ENCODE measurements at regions not wholly inside any gene's neighbourhood (a gene's known extent, or its start where the extent isn't known, plus 50 kb on each side); places are given as distances from the start of the nearest gene placed in this dataset.
"Not testable (repeated sequence)": the region's sequence is repeated elsewhere in the genome, so short reads cannot be mapped to it uniquely, and the experiment has no call there.

DNA sequence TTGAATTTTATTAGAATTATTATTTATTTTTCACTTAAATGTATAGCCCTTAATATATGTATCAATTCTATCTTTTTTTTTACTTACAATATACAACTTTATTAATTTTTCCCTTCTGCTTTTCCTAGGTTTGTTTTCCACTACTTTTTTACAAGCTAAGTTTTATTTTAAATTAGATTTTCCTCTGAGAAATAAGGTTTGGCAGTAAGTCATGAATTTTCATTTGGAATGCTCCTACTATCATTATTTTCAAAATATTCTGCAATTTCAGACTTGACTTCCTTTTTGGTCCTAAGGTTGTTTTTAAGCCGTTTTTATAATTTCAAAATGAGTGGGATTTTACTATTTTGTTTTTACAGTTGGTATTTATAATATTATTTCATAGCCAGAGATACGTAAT, 222.8 kb upstream of the PIEZO2 start:
- no peak for DNase-seq

GRCh38 chr18:11369556-11369955, 220.2 kb upstream of the PIEZO2 start:
- no peak for DNase-seq

- DNase-seq: no peak
Measured at GRCh38 chr18:11368020-11368419, 218.7 kb upstream of the PIEZO2 start.

DNA sequence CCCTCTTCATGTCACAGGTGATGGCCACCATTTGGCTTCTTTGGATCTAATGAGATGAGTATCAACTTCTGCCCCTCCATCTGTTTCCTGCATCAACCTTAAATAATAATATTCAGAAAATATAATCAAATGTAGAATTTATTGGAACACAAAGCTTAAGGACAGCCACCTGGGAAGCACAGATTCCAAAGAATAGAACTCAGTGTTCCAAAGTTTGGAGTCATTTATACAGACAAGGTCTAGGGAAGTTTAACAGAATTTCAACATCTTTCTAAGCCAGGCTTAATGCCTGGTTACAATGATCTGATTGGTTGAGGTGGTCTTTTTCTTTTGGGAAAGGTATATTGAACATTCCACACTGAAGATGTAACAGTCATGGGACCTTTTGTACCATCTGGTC, 218.0 kb upstream of the PIEZO2 start:
- DNase-seq: no peak

- DNase-seq: no peak
Measured at GRCh38 chr18:11366410-11366809, 217.0 kb upstream of the PIEZO2 start.

DNA sequence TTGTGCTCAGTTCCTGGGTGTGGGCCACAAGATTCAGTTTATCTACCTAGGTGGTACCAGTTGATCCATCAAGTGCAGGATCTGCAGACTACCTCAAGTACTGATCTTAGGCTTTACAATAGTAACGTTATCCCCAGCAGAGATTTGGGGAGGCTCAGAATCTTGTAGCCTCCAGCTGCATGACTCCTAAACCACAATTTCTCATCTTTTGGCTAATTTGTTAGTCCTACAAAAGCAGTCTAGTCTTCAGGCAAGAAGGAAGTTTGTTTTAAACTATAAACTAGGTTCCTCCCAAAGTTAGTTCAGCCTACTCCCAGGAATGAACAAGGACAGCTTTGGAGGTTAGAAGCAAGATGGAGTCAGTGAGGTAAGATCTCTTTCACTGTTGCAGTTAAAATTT, 213.5 kb upstream of the PIEZO2 start:
- DNase-seq: no peak

DNA sequence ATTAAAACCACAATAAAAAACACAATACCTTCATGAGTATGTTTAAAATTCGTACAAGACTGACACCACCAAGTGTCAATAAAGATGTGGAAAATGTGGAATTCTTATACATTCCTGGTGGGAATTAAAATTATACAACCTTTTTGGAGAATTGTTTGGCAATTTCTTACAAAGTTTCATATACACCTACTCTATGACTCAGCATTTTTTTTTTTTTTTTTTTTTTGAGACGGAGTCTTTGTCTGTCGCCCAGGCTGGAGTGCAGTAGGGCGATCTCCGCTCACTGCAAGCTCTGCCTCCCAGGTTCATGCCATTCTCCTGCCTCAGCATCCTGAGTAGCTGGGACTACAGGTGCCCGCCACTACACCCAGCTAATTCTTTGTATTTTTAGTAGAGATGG, 212.5 kb upstream of the PIEZO2 start:
- DNase-seq: not testable (repeated sequence)

DNA sequence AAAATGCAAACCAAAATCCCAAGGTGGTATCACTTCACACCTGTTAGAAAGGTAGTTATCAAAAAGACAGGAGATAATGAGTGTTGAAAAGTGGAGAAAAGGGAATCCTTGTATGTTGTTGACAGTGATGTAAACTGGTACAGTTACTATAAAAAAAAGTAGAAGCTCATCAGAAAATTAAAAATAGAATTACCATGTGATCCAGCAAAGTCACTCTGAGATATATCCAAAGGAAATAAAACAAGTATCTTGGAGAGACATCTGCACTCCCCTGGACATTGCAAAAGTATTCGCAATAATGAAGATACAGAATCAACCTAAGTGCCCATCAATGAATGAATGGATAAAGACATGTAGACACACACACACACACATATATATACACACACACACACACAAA, 208.3 kb upstream of the PIEZO2 start:
- DNase-seq: no peak

DNA sequence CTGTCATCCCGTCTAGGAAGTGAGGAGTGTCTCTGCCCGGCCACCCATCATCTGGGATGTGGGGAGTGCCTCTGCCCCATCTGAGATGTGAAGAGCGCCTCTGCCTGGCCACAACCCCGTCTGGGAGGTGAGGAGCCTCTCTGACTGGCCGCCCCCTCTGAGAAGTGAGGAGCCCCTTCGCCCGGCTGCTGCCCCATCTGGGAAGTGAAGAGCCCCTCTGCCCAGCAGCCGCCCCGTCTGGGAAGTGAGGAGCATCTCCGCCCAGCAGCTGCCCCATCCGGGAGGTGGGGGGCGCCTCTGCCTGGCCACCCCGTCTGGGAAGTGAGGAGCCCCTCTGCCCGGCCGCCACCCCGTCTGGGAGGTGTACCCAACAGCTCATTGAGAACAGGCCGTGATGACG, 195.2 kb upstream of the PIEZO2 start:
- DNase-seq: not testable (repeated sequence)

- DNase-seq: no peak
Measured at GRCh38 chr18:11343096-11343495, 193.7 kb upstream of the PIEZO2 start.

GRCh38 chr18:11342115-11342514, 192.7 kb upstream of the PIEZO2 start:
- DNase-seq: not testable (repeated sequence)

DNA sequence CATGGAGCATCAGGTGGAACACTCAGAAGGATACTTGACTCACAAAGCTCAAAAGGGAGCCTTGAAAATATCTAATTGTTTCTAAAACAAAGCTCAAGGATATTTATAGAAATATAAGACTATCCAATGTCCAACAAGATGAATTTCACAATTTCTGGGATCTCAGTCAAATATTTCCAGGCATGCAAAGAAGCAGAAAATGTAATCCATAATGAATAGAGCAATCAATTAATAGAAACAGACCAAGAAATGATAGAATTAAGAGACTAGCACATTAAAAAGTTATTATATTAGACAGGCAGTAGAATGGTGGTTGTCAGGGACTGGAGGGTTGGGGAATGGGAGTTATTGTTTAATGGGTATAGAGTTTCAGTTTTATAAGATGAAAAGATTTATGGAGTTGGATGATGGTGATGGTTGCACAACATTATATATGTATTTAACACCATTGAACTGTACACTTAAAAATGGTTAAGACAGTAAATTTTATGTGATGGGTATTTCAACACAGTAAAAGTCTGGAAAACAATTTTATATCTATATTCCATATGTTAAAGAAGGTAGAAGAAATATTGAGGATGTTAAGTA, 189.9 kb upstream of the PIEZO2 start:
- DNase-seq: no peak

GRCh38 chr18:11336241-11336640, 186.9 kb upstream of the PIEZO2 start:
- no peak for DNase-seq

- no peak for DNase-seq
Measured at GRCh38 chr18:11327391-11328009, 178.1 kb upstream of the PIEZO2 start.

DNA sequence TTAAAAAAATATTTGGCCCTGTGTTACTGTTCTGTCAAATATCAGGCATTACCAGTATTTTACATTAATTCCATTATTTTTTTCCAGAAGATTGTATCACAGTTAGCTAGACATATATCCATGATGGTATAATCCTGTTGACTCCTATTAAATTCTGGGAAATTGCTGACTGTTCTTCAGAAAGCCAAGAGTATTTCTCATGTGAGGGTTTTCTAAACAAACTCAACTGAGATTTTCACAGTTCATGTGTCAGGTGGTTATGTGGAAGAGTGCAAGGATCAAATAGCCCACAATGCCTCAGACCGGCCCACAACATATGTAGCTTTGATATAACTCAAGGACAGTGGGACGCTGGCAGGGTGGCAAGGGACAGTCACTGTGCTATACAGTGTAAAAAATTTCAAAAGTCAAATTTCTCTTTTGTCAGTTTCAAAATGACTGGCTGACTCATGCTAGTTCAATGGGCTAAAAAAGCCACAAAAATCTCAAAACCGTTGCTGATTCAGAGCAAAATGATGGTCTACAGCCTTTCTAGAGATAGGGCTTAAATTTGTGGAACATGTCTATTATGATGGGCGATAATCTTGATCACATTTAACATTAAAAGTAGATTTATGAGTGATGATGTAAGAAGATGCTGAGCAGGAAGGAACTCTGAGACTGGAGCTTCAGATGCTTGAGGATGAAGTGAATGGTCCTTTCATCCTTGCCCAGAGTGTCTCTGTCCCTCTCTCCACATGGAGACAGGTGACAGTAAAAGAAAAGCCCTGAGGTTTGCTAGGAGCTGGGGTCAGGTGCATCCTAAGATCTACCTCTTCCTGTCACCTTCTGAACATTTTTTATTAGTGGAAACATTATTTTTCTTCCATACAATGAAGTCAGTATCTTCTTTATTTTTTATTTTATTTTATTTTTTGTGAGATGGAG, 175.8 kb upstream of the PIEZO2 start:
- DNase-seq: no peak

- no peak for DNase-seq
Measured at GRCh38 chr18:11324510-11324909, 175.1 kb upstream of the PIEZO2 start.

DNA sequence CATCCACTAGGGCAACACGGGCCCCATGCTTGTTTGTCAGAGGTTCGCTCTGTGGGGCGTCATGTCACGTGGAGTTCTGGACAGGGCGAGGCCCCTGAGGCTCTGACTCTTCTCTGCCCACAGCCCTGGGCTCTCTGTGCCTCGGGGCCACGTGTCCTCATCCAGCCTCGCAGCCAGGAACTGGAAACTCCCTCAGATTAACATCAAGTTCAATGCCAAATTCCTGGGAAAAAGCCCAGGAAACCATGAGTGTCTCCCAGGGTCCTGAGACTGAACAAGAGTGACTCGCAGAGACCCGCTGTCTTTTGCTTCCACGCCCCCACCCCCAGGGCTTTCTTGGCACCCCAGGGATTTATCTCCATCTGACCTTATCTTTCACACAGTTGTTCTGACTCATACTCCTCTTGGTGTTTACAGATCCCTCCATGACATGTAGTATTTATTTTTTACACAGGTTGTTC, 174.0 kb upstream of the PIEZO2 start:
- no peak for DNase-seq

DNA sequence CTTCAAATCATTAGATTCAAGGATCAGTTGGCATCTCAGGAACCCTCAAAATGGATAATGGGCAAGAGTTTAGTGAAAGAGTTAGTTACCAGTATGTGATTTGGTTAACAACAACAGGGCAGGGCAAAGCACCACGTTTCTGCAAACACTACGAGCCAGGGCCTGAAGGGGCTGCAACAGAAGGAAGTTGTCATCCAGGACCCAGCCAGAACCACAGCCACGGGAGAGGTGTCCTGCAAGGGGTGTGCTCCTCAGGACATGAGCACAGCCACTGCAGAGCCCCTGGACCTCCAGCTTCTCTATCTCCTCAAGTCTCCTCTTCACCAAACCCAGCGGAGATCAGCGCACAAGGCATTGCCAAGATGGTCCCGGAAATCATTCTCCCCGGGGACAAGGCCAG, 173.3 kb upstream of the PIEZO2 start:
- DNase-seq: no peak

DNA sequence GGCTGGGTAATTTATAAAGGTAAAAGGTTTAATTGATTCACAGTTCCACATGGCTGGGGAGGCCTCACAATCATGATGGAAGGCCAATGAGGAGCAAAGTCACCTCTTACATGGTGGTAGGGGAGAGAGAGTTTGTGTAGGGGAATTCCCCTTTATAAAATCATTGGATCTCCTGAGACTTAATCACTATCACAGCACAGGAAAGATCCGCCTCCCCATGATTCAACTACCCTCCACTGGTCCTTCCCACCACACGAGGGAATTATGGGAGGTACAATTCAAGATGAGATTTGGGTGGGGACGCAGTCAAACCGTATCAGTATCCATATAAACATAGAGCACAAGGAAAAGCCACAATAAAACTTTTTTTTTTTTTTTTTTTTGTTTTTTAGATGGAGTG, 172.6 kb upstream of the PIEZO2 start:
- DNase-seq: no peak

DNA sequence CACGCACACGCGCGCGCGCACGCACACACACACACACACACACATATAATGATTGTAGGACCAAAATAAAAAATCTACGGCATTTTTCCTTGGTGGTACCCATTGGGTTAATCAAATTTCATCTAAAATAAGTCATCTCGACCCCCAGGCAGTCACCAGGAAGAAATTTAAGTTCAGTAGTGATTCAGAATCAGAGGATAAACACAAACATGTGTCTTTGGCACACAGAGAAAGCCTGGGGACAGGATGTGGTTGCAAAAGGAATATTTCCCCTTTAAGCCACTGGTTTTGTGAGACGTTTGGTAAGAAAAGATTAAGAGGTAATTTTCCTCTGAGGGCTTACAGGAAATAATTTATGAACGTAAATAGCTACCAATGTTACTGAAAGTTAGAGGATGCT, 171.6 kb upstream of the PIEZO2 start:
- no peak for DNase-seq

- no peak for DNase-seq
Measured at GRCh38 chr18:11316546-11316945, 167.2 kb upstream of the PIEZO2 start.

DNA sequence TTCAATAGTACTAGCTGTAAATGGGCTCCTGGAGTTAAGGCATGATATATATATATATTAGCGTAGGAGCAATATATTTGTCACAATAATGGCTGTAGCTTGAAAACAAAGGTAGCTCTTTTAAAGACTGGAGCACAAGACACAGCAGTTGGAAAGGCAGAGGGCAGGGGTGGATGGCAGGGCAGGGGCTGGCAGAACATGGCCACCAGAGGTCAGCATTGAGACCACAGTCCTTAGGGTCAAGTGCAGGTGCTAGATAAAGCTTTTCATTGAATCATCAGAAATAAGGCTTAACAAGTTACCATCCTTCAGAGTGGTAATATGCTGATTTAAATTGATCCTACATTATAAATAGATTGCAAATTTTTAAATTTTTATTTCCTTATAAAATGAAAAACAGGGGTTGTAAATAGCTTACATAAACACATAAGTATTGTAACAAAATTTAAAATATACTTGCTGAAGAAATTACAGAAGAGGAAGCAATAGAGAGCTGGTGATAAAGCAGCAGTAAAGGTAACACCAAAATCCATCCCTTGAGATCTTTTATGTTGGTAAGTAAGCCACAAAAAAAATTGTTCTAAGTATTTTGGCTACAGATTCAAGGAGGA, 161.2 kb upstream of the PIEZO2 start:
- peak; percentile 53 for DNase-seq

- DNase-seq: no peak
Measured at GRCh38 chr18:11309172-11309571, 159.8 kb upstream of the PIEZO2 start.

GRCh38 chr18:11308499-11308898, 159.1 kb upstream of the PIEZO2 start:
- no peak for DNase-seq
